H9 (cell line): ENCODE measurements at regions not wholly inside any gene's neighbourhood (a gene's known extent, or its start where the extent isn't known, plus 50 kb on each side); places are given as distances from the start of the nearest gene placed in this dataset.

ENCODE experiments used
- DNase-seq: peaks from one replicate; pipeline ENCODE4 v3.0.0-alpha.2; 2017
- H2AFZ ChIP-seq: one replicate; pipeline ENCODE4 v1.6.1; 2013; ENCODE audit warnings: mild to moderate bottlenecking, low read length, control low read depth, moderate library complexity
- H2AK5ac ChIP-seq: 2 replicates; pipeline ENCODE4 v1.6.1; 2013; ENCODE audit warnings: low read length, control low read depth, mixed read lengths; ENCODE audit not compliant: insufficient read length
- H2BK120ac ChIP-seq: one replicate; pipeline ENCODE4 v1.6.1; 2013; ENCODE audit warnings: low read depth, mild to moderate bottlenecking, low read length, control low read depth, inconsistent platforms; ENCODE audit not compliant: poor library complexity, severe bottlenecking
- H2BK12ac ChIP-seq: 2 replicates; pipeline ENCODE4 v1.6.1; 2013; ENCODE audit warnings: low read length, control low read depth, mixed read lengths, low read depth; ENCODE audit not compliant: insufficient read length
- H2BK15ac ChIP-seq: 2 replicates; pipeline ENCODE4 v1.6.1; 2013; ENCODE audit warnings: low read depth, low read length, control low read depth
- H2BK20ac ChIP-seq: one replicate; pipeline ENCODE4 v1.6.1; 2013; ENCODE audit warnings: low read depth, mild to moderate bottlenecking, low read length, control low read depth, inconsistent platforms; ENCODE audit not compliant: poor library complexity, severe bottlenecking
- H2BK5ac ChIP-seq: 2 replicates; pipeline ENCODE4 v1.6.1; 2013; ENCODE audit warnings: low read length, control low read depth, mixed read lengths; ENCODE audit not compliant: insufficient read length
- H3K14ac ChIP-seq: 2 replicates; pipeline ENCODE4 v1.6.1; 2013; ENCODE audit warnings: low read length, control low read depth; ENCODE audit not compliant: insufficient read depth
- H3K18ac ChIP-seq: 2 replicates; pipeline ENCODE4 v1.6.1; 2013; ENCODE audit warnings: low read depth, mild to moderate bottlenecking, mixed read lengths, low read length, control low read depth; ENCODE audit not compliant: insufficient read length
- H3K23ac ChIP-seq: 2 replicates; pipeline ENCODE4 v1.6.1; 2013; ENCODE audit warnings: low read length, control low read depth, mixed read lengths, low read depth; ENCODE audit not compliant: insufficient read length
- H3K23me2 ChIP-seq: 2 replicates; pipeline ENCODE4 v1.6.1; 2013; ENCODE audit warnings: low read depth, mild to moderate bottlenecking, mixed read lengths, low read length, control low read depth; ENCODE audit not compliant: insufficient read length, poor library complexity, severe bottlenecking
- H3K27ac ChIP-seq: 2 replicates; pipeline ENCODE4 v1.5.1; 2013; ENCODE audit warnings: low read length, control low read depth, mixed read lengths, low read depth; ENCODE audit not compliant: insufficient read length
- H3K27me3 ChIP-seq: 2 replicates; pipeline ENCODE4 v1.6.1; 2013; ENCODE audit warnings: low read length, control low read depth, inconsistent platforms; ENCODE audit not compliant: insufficient read depth
- H3K4ac ChIP-seq: 2 replicates; pipeline ENCODE4 v1.6.1; 2013; ENCODE audit warnings: low read depth, mild to moderate bottlenecking, control low read depth, inconsistent platforms, low read length, moderate library complexity
- H3K4me1 ChIP-seq: 2 replicates; pipeline ENCODE4 v1.6.1; 2013; ENCODE audit warnings: low read length, control low read depth, inconsistent platforms; ENCODE audit not compliant: insufficient read depth
- H3K4me2 ChIP-seq: 2 replicates; pipeline ENCODE4 v1.6.1; 2013; ENCODE audit warnings: low read length, control low read depth, mixed read lengths; ENCODE audit not compliant: insufficient read length, insufficient read depth
- H3K56ac ChIP-seq: 2 replicates; pipeline ENCODE4 v1.6.1; 2013; ENCODE audit warnings: low read depth, mild to moderate bottlenecking, mixed read lengths, low read length, control low read depth; ENCODE audit not compliant: insufficient read length
- H3K79me1 ChIP-seq: 2 replicates; pipeline ENCODE4 v1.6.1; 2013; ENCODE audit warnings: low read depth, mild to moderate bottlenecking, moderate library complexity, low read length, control low read depth, inconsistent platforms; ENCODE audit not compliant: insufficient read depth, poor library complexity, severe bottlenecking
- H3K79me2 ChIP-seq: 2 replicates; pipeline ENCODE4 v1.6.1; 2013; ENCODE audit warnings: low read length, control low read depth, inconsistent platforms; ENCODE audit not compliant: insufficient read depth
- H3K9ac ChIP-seq: 2 replicates; pipeline ENCODE4 v1.6.1; 2013; ENCODE audit warnings: low read length, control low read depth, mixed read lengths; ENCODE audit not compliant: insufficient read length; ENCODE audit errors: extremely low read depth
- H3K9me3 ChIP-seq: one replicate; pipeline ENCODE4 v1.6.1; 2013; ENCODE audit warnings: low read depth, low read length, inconsistent platforms; ENCODE audit not compliant: control insufficient read depth
- H3T11ph ChIP-seq: one replicate; pipeline ENCODE4 v1.6.1; 2013; ENCODE audit warnings: mild to moderate bottlenecking, low read length, control low read depth, inconsistent platforms
- H4K20me1 ChIP-seq: one replicate; pipeline ENCODE4 v1.6.1; 2013; ENCODE audit not compliant: control insufficient read depth, insufficient read length, insufficient read depth
- H4K5ac ChIP-seq: 2 replicates; pipeline ENCODE4 v1.6.1; 2013; ENCODE audit warnings: low read depth, mild to moderate bottlenecking, mixed read lengths, low read length, control low read depth; ENCODE audit not compliant: insufficient read length
- H4K8ac ChIP-seq: replicated peaks from 2 replicates; pipeline ENCODE4 v1.6.1; 2013; ENCODE audit warnings: low read length, control low read depth, mixed read lengths, low read depth; ENCODE audit not compliant: insufficient read length
- H4K91ac ChIP-seq: 2 replicates; pipeline ENCODE4 v1.6.1; 2013; ENCODE audit warnings: low read depth, mild to moderate bottlenecking, moderate library complexity, mixed read lengths, low read length, control low read depth; ENCODE audit not compliant: insufficient read length
- H3K27ac Mint-ChIP-seq, 3 experiments: 2 replicates in 2 of 3; 3 replicates in 1 of 3; pipeline ENCODE4 v1.8.0; 2020 to 2021; ENCODE audit warnings: mixed read lengths in 3 of 3, mild to moderate bottlenecking in 1 of 3, moderate library complexity in 1 of 3
- H3K27me3 Mint-ChIP-seq: 2 replicates; pipeline ENCODE4 v1.8.0; 2021; ENCODE audit warnings: low read depth, mild to moderate bottlenecking, moderate library complexity, mixed read lengths
- H3K36me3 Mint-ChIP-seq, 3 experiments: 2 replicates in 2 of 3; 3 replicates in 1 of 3; pipeline ENCODE4 v1.8.0; 2020 to 2021; ENCODE audit warnings: low read depth in 3 of 3, mixed read lengths in 3 of 3; ENCODE audit not compliant: insufficient read depth in 1 of 3
- H3K4me1 Mint-ChIP-seq, 2 experiments: 2 replicates each; pipeline ENCODE4 v1.8.0; 2020; ENCODE audit warnings: mixed read lengths in 2 of 2
- H3K4me3 Mint-ChIP-seq, 2 experiments: 2 replicates in 1 of 2; 3 replicates in 1 of 2; pipeline ENCODE4 v1.8.0; 2020 to 2021; ENCODE audit warnings: mild to moderate bottlenecking in 2 of 2, mixed read lengths in 2 of 2, moderate library complexity in 1 of 2
- H3K9me3 Mint-ChIP-seq, 2 experiments: 2 replicates in 1 of 2; 3 replicates in 1 of 2; pipeline ENCODE4 v1.8.0; 2020; ENCODE audit warnings: mild to moderate bottlenecking in 2 of 2, mixed read lengths in 2 of 2, moderate library complexity in 1 of 2
- CTCF ChIP-seq: fragments of 200-600 bp; sonication (generic); conservative IDR thresholded peaks from 3 replicates; pipeline ENCODE4 v1.8.0; 2021; ENCODE audit warnings: antibody characterized with exemption, mild to moderate bottlenecking
- WGBS: extraction: QIAGEN DNeasy Blood & Tissue Kit; methylation state at CpG from one replicate; pipeline ENCODE4 v1.1.7; 2013; ENCODE audit warnings: missing lambda C conversion rate, low lambda C conversion rate, mixed read lengths; ENCODE audit not compliant: insufficient read length; ENCODE audit errors: extremely low coverage; 5-methylcytosine and 5-hydroxymethylcytosine counted together

- Mint-ChIP-seq H3K27me3 (peaks cover 8% of the 10 kb centered on the region), H3K4me1 (peaks cover 16 to 18% of the 10 kb centered on the region in 2 experiments), H3K36me3 (peaks cover 0 to 15% (median 0%) of the 10 kb centered on the region in 3 experiments; a peak in 3 of 7 replicates), H3K9me3 (peaks cover 0 to 5% of the 10 kb centered on the region in 2 experiments; a peak in 2 of 5 replicates), H3K27ac (no peak overlapping the region), H3K4me3 (no peak overlapping the region)
- Histone ChIP-seq H3K23me2 (no peaks in the 10 kb centered on the region), H3K14ac (no peak overlapping the region), H4K91ac (peak overlapping the region; percentile 20), H2AFZ (no peak overlapping the region), H3K23ac (no peak overlapping the region), H3K56ac (no peak overlapping the region), H4K5ac (no peak overlapping the region), H3T11ph (no peak overlapping the region), H3K9me3 (no peaks in the 10 kb centered on the region), H3K4me2 (no peak overlapping the region), H2BK20ac (no peak overlapping the region), H2BK120ac (no peak overlapping the region), H4K8ac (no peak overlapping the region), H2BK15ac (no peak overlapping the region), H3K4ac (no peak overlapping the region), H3K9ac (no peak overlapping the region), H4K20me1 (no peaks in the 10 kb centered on the region), H2BK5ac (no peak overlapping the region), H3K18ac (peak overlapping the region; percentile 72), H3K79me1 (no peaks in the 10 kb centered on the region), H3K27me3 (no peaks in the 10 kb centered on the region), H2AK5ac (no peak overlapping the region), H3K27ac (no peak overlapping the region), H3K4me1 (peaks cover 12% of the 10 kb centered on the region; the same call in 1 of the 2 replicates), H3K79me2 (no peaks in the 10 kb centered on the region), H2BK12ac (no peak overlapping the region)
- peak; percentile 55 for DNase-seq
- TF ChIP-seq CTCF, result no peak
- WGBS, result no CpG with 5 or more reads among the region's 14 CpGs
Measured at GRCh38 chr6:14035071-14035847, 82.3 kb upstream of the CD83 start.
